ENCODE measurements at regions not wholly inside any gene's neighbourhood (a gene's known extent, or its start where the extent isn't known, plus 50 kb on each side); places are given as distances from the start of the nearest gene placed in this dataset.

DNA sequence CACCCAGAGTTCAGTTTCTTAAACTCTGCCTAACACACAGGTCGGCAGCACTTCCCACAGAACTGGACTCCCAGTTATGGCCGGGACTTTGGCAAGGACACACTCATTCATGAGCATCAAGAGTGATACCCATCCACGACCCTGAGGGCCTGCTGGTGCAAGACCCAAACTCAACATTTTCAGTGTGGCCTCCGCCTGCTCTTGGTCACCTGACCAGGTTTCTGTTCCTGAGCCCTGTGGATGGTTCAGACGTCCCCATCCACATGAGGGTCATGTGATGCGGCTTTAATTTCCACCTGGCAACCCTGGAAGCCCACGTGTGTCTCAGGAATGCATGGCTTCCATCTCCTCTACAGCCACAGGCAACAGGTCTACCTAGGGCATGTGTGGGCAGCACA, 245.3 kb downstream of the DLL1 start:
- no peak for TF ChIP-seq NR1H2 (CRISPR knock-in tag; IDR thresholded peaks at IDR 0.05)
- TF ChIP-seq, protein P1, sequence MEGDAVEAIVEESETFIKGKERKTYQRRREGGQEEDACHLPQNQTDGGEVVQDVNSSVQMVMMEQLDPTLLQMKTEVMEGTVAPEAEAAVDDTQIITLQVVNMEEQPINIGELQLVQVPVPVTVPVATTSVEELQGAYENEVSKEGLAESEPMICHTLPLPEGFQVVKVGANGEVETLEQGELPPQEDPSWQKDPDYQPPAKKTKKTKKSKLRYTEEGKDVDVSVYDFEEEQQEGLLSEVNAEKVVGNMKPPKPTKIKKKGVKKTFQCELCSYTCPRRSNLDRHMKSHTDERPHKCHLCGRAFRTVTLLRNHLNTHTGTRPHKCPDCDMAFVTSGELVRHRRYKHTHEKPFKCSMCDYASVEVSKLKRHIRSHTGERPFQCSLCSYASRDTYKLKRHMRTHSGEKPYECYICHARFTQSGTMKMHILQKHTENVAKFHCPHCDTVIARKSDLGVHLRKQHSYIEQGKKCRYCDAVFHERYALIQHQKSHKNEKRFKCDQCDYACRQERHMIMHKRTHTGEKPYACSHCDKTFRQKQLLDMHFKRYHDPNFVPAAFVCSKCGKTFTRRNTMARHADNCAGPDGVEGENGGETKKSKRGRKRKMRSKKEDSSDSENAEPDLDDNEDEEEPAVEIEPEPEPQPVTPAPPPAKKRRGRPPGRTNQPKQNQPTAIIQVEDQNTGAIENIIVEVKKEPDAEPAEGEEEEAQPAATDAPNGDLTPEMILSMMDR (IDR thresholded peaks at IDR 0.05) = no peak

Data from WTC11 (cell line).